Caco-2 (cell line): ENCODE measurements at regions not wholly inside any gene's neighbourhood (a gene's known extent, or its start where the extent isn't known, plus 50 kb on each side); places are given as distances from the start of the nearest gene placed in this dataset.

Source experiments
- BruUV-seq: library from RNA; stranded (reverse); fragments of 400-500 nt; replicated peaks from 2 replicates; lab custom pipeline; 2021; lab: Mats Ljungman, UMichigan
- CTCF ChIA-PET: fragments of 300-600 bp; sonication (Branson Sonifier 250); formaldehyde crosslinking; loops from one replicate; lab custom pipeline; 2022; ENCODE audit warnings: antibody characterized with exemption; lab: Charles Lee
- POLR2A ChIA-PET: fragments of 300-600 bp; sonication (Branson Sonifier 250); formaldehyde crosslinking; loops from one replicate; lab custom pipeline; 2022; ENCODE audit warnings: antibody characterized with exemption; lab: Charles Lee
- DNase-seq, 2 experiments: peaks; one replicate each; pipeline versions ENCODE4 v3.0.0 to v3.0.0-alpha.2; 2020 to 2022
- H3K27me3 ChIP-seq: replicated peaks from 2 replicates; pipeline ENCODE4 v1.6.0; 2011; ENCODE audit warnings: low read length; ENCODE audit not compliant: control insufficient read depth, insufficient read depth
- H3K36me3 ChIP-seq: 2 replicates; pipeline ENCODE4 v1.5.1; 2011; ENCODE audit warnings: low read length; ENCODE audit not compliant: control insufficient read depth, insufficient read depth
- H3K4me1 ChIP-seq: fragments of 250-450 bp; sonication (Bioruptor Pico); 2 replicates; pipeline ENCODE4 v1.5.1; 2020; ENCODE audit warnings: mild to moderate bottlenecking
- H3K4me3 ChIP-seq: 2 replicates; pipeline ENCODE4 v1.5.1; 2011; ENCODE audit warnings: low read depth, mild to moderate bottlenecking, control low read depth, low read length
- H3K9me3 ChIP-seq: fragments of 250-450 bp; sonication (Bioruptor Pico); 2 replicates; pipeline ENCODE4 v1.5.1; 2020; ENCODE audit warnings: mild to moderate bottlenecking, moderate library complexity
- H3K27ac Mint-ChIP-seq: one replicate; pipeline ENCODE4 v1.8.0; 2022; ENCODE audit warnings: mixed read lengths; ENCODE audit not compliant: unreplicated experiment
- H3K27me3 Mint-ChIP-seq: one replicate; pipeline ENCODE4 v1.8.0; 2022; ENCODE audit warnings: mixed read lengths; ENCODE audit not compliant: insufficient read depth, unreplicated experiment
- H3K36me3 Mint-ChIP-seq: one replicate; pipeline ENCODE4 v1.8.0; 2022; ENCODE audit warnings: mild to moderate bottlenecking, mixed read lengths; ENCODE audit not compliant: insufficient read depth, unreplicated experiment
- H3K4me1 Mint-ChIP-seq: one replicate; pipeline ENCODE4 v1.8.0; 2022; ENCODE audit warnings: low read depth, mixed read lengths; ENCODE audit not compliant: unreplicated experiment
- H3K4me3 Mint-ChIP-seq: one replicate; pipeline ENCODE4 v1.8.0; 2022; ENCODE audit warnings: mild to moderate bottlenecking, moderate library complexity, mixed read lengths; ENCODE audit not compliant: unreplicated experiment
- H3K9me3 Mint-ChIP-seq: one replicate; pipeline ENCODE4 v1.8.0; 2022; ENCODE audit warnings: mixed read lengths; ENCODE audit not compliant: unreplicated experiment
- CTCF ChIP-seq, 2 experiments: fragments of 200-600 bp in 1 of 2; IDR thresholded peaks; 1 replicate in 1 of 2; 2 replicates in 1 of 2; pipeline versions ENCODE4 v1.5.1 to v1.8.0; 2011 to 2022; ENCODE audit warnings: antibody characterized with exemption in 1 of 2, control low read depth in 1 of 2, inconsistent platforms in 1 of 2, low read depth in 1 of 2, low read length in 1 of 2, mild to moderate bottlenecking in 1 of 2, moderate library complexity in 1 of 2; ENCODE audit not compliant: insufficient read depth in 1 of 2, severe bottlenecking in 1 of 2, unreplicated experiment in 1 of 2
- intact Hi-C: fragments of 100-400 bp; cut with micrococcal nuclease; formaldehyde crosslinking; loops from one replicate; pipeline ENCODE4 v1.10.0; 2022; ENCODE audit not compliant: unreplicated experiment

- peaks cover 21% of the 10 kb centered on the region for H3K9me3 Mint-ChIP-seq
- no peak overlapping the region for H3K27ac Mint-ChIP-seq
- TF ChIP-seq CTCF (IDR thresholded peaks at IDR 0.05; ENCODE audit: insufficient read depth in 1 of 2, low read depth in 1 of 2, low read length in 1 of 2, severe bottlenecking in 1 of 2, unreplicated experiment in 1 of 2), result no peak
- H3K36me3 Mint-ChIP-seq, result no peaks in the 10 kb centered on the region
- Histone ChIP-seq H3K27me3 (no peaks in the 10 kb centered on the region), H3K36me3 (no peaks in the 10 kb centered on the region), H3K9me3 (no peaks in the 10 kb centered on the region), H3K4me3 (no peak overlapping the region), H3K4me1 (no peaks in the 10 kb centered on the region)
- POLR2A ChIA-PET, result no interaction called here
- CTCF ChIA-PET, result interaction anchor here (0.7 kb wide), 1 partner anchor 397 kb away, joined by 7 read pairs; no protein-coding TSS in a partner anchor
- H3K27me3 Mint-ChIP-seq, result peaks cover 18% of the 10 kb centered on the region
- no peaks in the 10 kb centered on the region for H3K4me1 Mint-ChIP-seq
- intact Hi-C loops, result no loop called here
- no peak overlapping the region for H3K4me3 Mint-ChIP-seq
- BruUV-seq, result no TSS peak
- no peak for DNase-seq
Observed at GRCh38 chr7:98701372-98701771, 84.3 kb downstream of the NPTX2 start.

GRCh38 chr7:98702021-98702420 lies 84.9 kb downstream of the NPTX2 start:
- Histone ChIP-seq H3K27me3 (no peaks in the 10 kb centered on the region), H3K4me3 (no peak overlapping the region), H3K9me3 (no peaks in the 10 kb centered on the region), H3K36me3 (no peaks in the 10 kb centered on the region), H3K4me1 (no peaks in the 10 kb centered on the region)
- no peak for DNase-seq
- H3K4me3 Mint-ChIP-seq, result no peak overlapping the region
- CTCF ChIA-PET, result no interaction called here
- peaks cover 14% of the 10 kb centered on the region for H3K9me3 Mint-ChIP-seq
- H3K27ac Mint-ChIP-seq, result no peak overlapping the region
- H3K27me3 Mint-ChIP-seq, result peaks cover 21% of the 10 kb centered on the region
- no TSS peak for BruUV-seq
- no peaks in the 10 kb centered on the region for H3K36me3 Mint-ChIP-seq
- POLR2A ChIA-PET, result no interaction called here
- intact Hi-C loops, result no loop called here
- no peaks in the 10 kb centered on the region for H3K4me1 Mint-ChIP-seq
- TF ChIP-seq CTCF (IDR thresholded peaks at IDR 0.05; ENCODE audit: insufficient read depth in 1 of 2, low read depth in 1 of 2, low read length in 1 of 2, severe bottlenecking in 1 of 2, unreplicated experiment in 1 of 2), result no peak

- no TSS peak for BruUV-seq
- H3K4me3 Mint-ChIP-seq, result no peak overlapping the region
- Histone ChIP-seq H3K27me3 (no peaks in the 10 kb centered on the region), H3K9me3 (no peaks in the 10 kb centered on the region), H3K4me3 (no peak overlapping the region), H3K36me3 (no peaks in the 10 kb centered on the region), H3K4me1 (no peaks in the 10 kb centered on the region)
- H3K36me3 Mint-ChIP-seq, result no peaks in the 10 kb centered on the region
- H3K27me3 Mint-ChIP-seq, result peaks cover 24% of the 10 kb centered on the region
- H3K27ac Mint-ChIP-seq, result no peak overlapping the region
- no peak for DNase-seq
- ChIA-PET POLR2A (no interaction called here), CTCF (no interaction called here)
- intact Hi-C loops, result no loop called here
- peaks cover 10% of the 10 kb centered on the region for H3K9me3 Mint-ChIP-seq
- TF ChIP-seq CTCF (IDR thresholded peaks at IDR 0.05; ENCODE audit: insufficient read depth in 1 of 2, low read depth in 1 of 2, low read length in 1 of 2, severe bottlenecking in 1 of 2, unreplicated experiment in 1 of 2), result no peak
- H3K4me1 Mint-ChIP-seq, result no peaks in the 10 kb centered on the region
Observed at GRCh38 chr7:98703916-98704315, 86.8 kb downstream of the NPTX2 start.
